HG03139 (cell line): ENCODE measurements at regions not wholly inside any gene's neighbourhood (a gene's known extent, or its start where the extent isn't known, plus 50 kb on each side); places are given as distances from the start of the nearest gene placed in this dataset.
"Not testable (repeated sequence)": the region's sequence is repeated elsewhere in the genome, so short reads cannot be mapped to it uniquely, and the experiment has no call there.

Experiments used
- ATAC-seq: cut with Tn5 transposase; IDR thresholded peaks from one replicate; pipeline ENCODE4 v1.9.1; 2021; ENCODE audit not compliant: unreplicated experiment

GRCh38 chr7:96562458-96562857, 147.2 kb downstream of the SEM1 start:
- no peak for ATAC-seq

- ATAC-seq, result no peak
These were observed 147.8 kb downstream of the SEM1 start for GRCh38 chr7:96561892-96562291.

GRCh38 chr7:96558530-96558929, 151.1 kb downstream of the SEM1 start:
- ATAC-seq, result no peak

- ATAC-seq, result no peak
These were observed 151.6 kb downstream of the SEM1 start for GRCh38 chr7:96558093-96558492.

GRCh38 chr7:96557598-96557997, 152.0 kb downstream of the SEM1 start:
- not testable (repeated sequence) for ATAC-seq

- no peak for ATAC-seq
These were observed 161.0 kb downstream of the SEM1 start for GRCh38 chr7:96548664-96549063.

- no peak for ATAC-seq
These were observed 162.3 kb downstream of the SEM1 start for GRCh38 chr7:96547371-96547811.

GRCh38 chr7:96546426-96546825, 163.2 kb downstream of the SEM1 start:
- no peak for ATAC-seq

GRCh38 chr7:96539471-96539870, 170.2 kb downstream of the SEM1 start:
- ATAC-seq, result no peak

GRCh38 chr7:96538632-96539031, 171.0 kb downstream of the SEM1 start:
- ATAC-seq, result no peak

- no peak for ATAC-seq
These were observed 175.4 kb downstream of the SEM1 start for GRCh38 chr7:96534221-96534620.

- ATAC-seq, result no peak
These were observed 177.2 kb downstream of the SEM1 start for GRCh38 chr7:96532428-96532935.

GRCh38 chr7:96531331-96531730, 178.3 kb downstream of the SEM1 start:
- no peak for ATAC-seq

GRCh38 chr7:96530786-96531185, 178.9 kb downstream of the SEM1 start:
- no peak for ATAC-seq

- ATAC-seq, result no peak
These were observed 182.4 kb downstream of the SEM1 start for GRCh38 chr7:96527133-96527827.

GRCh38 chr7:96526496-96526895, 183.2 kb downstream of the SEM1 start:
- no peak for ATAC-seq

GRCh38 chr7:96521068-96521894, 188.4 kb downstream of the SEM1 start:
- ATAC-seq, result no peak

GRCh38 chr7:96508371-96508770, 186.5 kb upstream of the SLC25A13 start:
- no peak for ATAC-seq

GRCh38 chr7:96503597-96503996, 181.7 kb upstream of the SLC25A13 start:
- no peak for ATAC-seq

- ATAC-seq, result no peak
These were observed 179.4 kb upstream of the SLC25A13 start for GRCh38 chr7:96501318-96501717.

GRCh38 chr7:96499532-96499931, 177.6 kb upstream of the SLC25A13 start:
- ATAC-seq, result no peak

GRCh38 chr7:96497567-96497966, 175.7 kb upstream of the SLC25A13 start:
- no peak for ATAC-seq
